ENCODE measurements at regions not wholly inside any gene's neighbourhood (a gene's known extent, or its start where the extent isn't known, plus 50 kb on each side); places are given as distances from the start of the nearest gene placed in this dataset.

GRCh38 chr6:2526766-2527165 is 224.0 kb downstream of the MYLK4 start:
- no peak for DNase-seq
- H3K27me3 ChIP-seq (ENCODE audit: insufficient read depth, low read length, poor library complexity, severe bottlenecking): no peaks in the 10 kb centered on the region
- no peak overlapping the region for H3K4me3 ChIP-seq (ENCODE audit: low read length)
- no peak overlapping the region for H3K27ac Mint-ChIP-seq
- no peak overlapping the region for H3K4me3 Mint-ChIP-seq
- H3K4me1 ChIP-seq (ENCODE audit: insufficient read depth, low read length): no peaks in the 10 kb centered on the region
- no peaks in the 10 kb centered on the region for H3K36me3 ChIP-seq (ENCODE audit: insufficient read depth, low read length)
- peaks cover 5% of the 10 kb centered on the region for H3K9me3 ChIP-seq (ENCODE audit: low read length)
- H3K27ac ChIP-seq (ENCODE audit: low read depth, low read length): no peak overlapping the region
- peaks cover 13 to 38% of the 10 kb centered on the region in 2 donors for H3K27me3 Mint-ChIP-seq
- H3K4me1 Mint-ChIP-seq: peaks cover 4 to 10% (median 6%) of the 10 kb centered on the region in 3 donors
- ChIA-PET POLR2A (no interaction called here), CTCF (no interaction called here)
- peaks cover 0 to 14% (median 2%) of the 10 kb centered on the region in 3 donors for H3K36me3 Mint-ChIP-seq
- H3K9me3 Mint-ChIP-seq: peaks cover 9 to 28% (median 24%) of the 10 kb centered on the region in 5 donors

- H3K4me3 ChIP-seq (ENCODE audit: low read length): no peak overlapping the region
- Mint-ChIP-seq H3K27ac (no peak overlapping the region), H3K36me3 (peaks cover 0 to 17% (median 0%) of the 10 kb centered on the region in 3 donors), H3K9me3 (peaks cover 9 to 38% (median 33%) of the 10 kb centered on the region in 5 donors), H3K4me3 (no peak overlapping the region), H3K4me1 (peaks cover 4 to 10% (median 6%) of the 10 kb centered on the region in 3 donors), H3K27me3 (peaks cover 15 to 38% of the 10 kb centered on the region in 2 donors)
- no peaks in the 10 kb centered on the region for H3K27me3 ChIP-seq (ENCODE audit: insufficient read depth, low read length, poor library complexity, severe bottlenecking)
- H3K4me1 ChIP-seq (ENCODE audit: insufficient read depth, low read length): no peaks in the 10 kb centered on the region
- no peaks in the 10 kb centered on the region for H3K36me3 ChIP-seq (ENCODE audit: insufficient read depth, low read length)
- DNase-seq: no peak
- POLR2A ChIA-PET: no interaction called here
- H3K27ac ChIP-seq (ENCODE audit: low read depth, low read length): no peak overlapping the region
- H3K9me3 ChIP-seq (ENCODE audit: low read length): peaks cover 5% of the 10 kb centered on the region
- CTCF ChIA-PET: no interaction called here
Measured at GRCh38 chr6:2524090-2524489, 226.6 kb downstream of the MYLK4 start.

- Mint-ChIP-seq H3K9me3 (peaks cover 12 to 48% (median 41%) of the 10 kb centered on the region in 5 donors), H3K36me3 (peaks cover 0 to 17% (median 0%) of the 10 kb centered on the region in 3 donors), H3K4me3 (no peak overlapping the region), H3K27me3 (peaks cover 18 to 41% of the 10 kb centered on the region in 2 donors), H3K27ac (no peak overlapping the region), H3K4me1 (peaks cover 4 to 10% (median 6%) of the 10 kb centered on the region in 3 donors)
- H3K36me3 ChIP-seq (ENCODE audit: insufficient read depth, low read length): no peaks in the 10 kb centered on the region
- DNase-seq: no peak
- POLR2A ChIA-PET: no interaction called here
- no peak overlapping the region for H3K4me3 ChIP-seq (ENCODE audit: low read length)
- peaks cover 5% of the 10 kb centered on the region for H3K9me3 ChIP-seq (ENCODE audit: low read length)
- no peaks in the 10 kb centered on the region for H3K4me1 ChIP-seq (ENCODE audit: insufficient read depth, low read length)
- CTCF ChIA-PET: no interaction called here
- H3K27ac ChIP-seq (ENCODE audit: low read depth, low read length): no peak overlapping the region
- H3K27me3 ChIP-seq (ENCODE audit: insufficient read depth, low read length, poor library complexity, severe bottlenecking): no peaks in the 10 kb centered on the region
Measured at GRCh38 chr6:2523061-2523460, 227.7 kb downstream of the MYLK4 start.

- no peaks in the 10 kb centered on the region for H3K27me3 ChIP-seq (ENCODE audit: insufficient read depth, low read length, poor library complexity, severe bottlenecking)
- no peak overlapping the region for H3K4me3 Mint-ChIP-seq
- CTCF ChIA-PET: no interaction called here
Measured at GRCh38 chr6:2522521-2522920, 228.2 kb downstream of the MYLK4 start.

GRCh38 chr6:2517855-2518473 is 232.8 kb downstream of the MYLK4 start:
- H3K36me3 Mint-ChIP-seq: peaks cover 0 to 6% (median 0%) of the 10 kb centered on the region in 3 donors
- peaks cover 24 to 37% of the 10 kb centered on the region in 2 donors for H3K27me3 Mint-ChIP-seq
- Histone ChIP-seq H3K27me3 (ENCODE audit: insufficient read depth, low read length, poor library complexity, severe bottlenecking) (no peaks in the 10 kb centered on the region), H3K4me1 (ENCODE audit: insufficient read depth, low read length) (no peaks in the 10 kb centered on the region), H3K4me3 (ENCODE audit: low read length) (no peak overlapping the region), H3K36me3 (ENCODE audit: insufficient read depth, low read length) (no peaks in the 10 kb centered on the region), H3K9me3 (ENCODE audit: low read length) (no peaks in the 10 kb centered on the region), H3K27ac (ENCODE audit: low read depth, low read length) (no peak overlapping the region)
- H3K4me1 Mint-ChIP-seq: peaks cover 4 to 10% (median 6%) of the 10 kb centered on the region in 3 donors
- no peak overlapping the region for H3K27ac Mint-ChIP-seq
- no peak overlapping the region for H3K4me3 Mint-ChIP-seq
- DNase-seq: no peak
- peaks cover 3 to 32% (median 22%) of the 10 kb centered on the region in 5 donors for H3K9me3 Mint-ChIP-seq
- POLR2A ChIA-PET: no interaction called here
- CTCF ChIA-PET: no interaction called here

More at GRCh38 chr6:2522521-2522920, 228.2 kb downstream of the MYLK4 start:
- POLR2A ChIA-PET: no interaction called here
- H3K4me3 ChIP-seq (ENCODE audit: low read length): no peak overlapping the region
- H3K36me3 Mint-ChIP-seq: peaks cover 0 to 17% (median 0%) of the 10 kb centered on the region in 3 donors
- peaks cover 18 to 35% of the 10 kb centered on the region in 2 donors for H3K27me3 Mint-ChIP-seq
- no peaks in the 10 kb centered on the region for H3K36me3 ChIP-seq (ENCODE audit: insufficient read depth, low read length)
- no peaks in the 10 kb centered on the region for H3K4me1 ChIP-seq (ENCODE audit: insufficient read depth, low read length)
- DNase-seq: no peak
- H3K27ac ChIP-seq (ENCODE audit: low read depth, low read length): no peak overlapping the region
- H3K9me3 Mint-ChIP-seq: peaks cover 12 to 48% (median 41%) of the 10 kb centered on the region in 5 donors
- H3K9me3 ChIP-seq (ENCODE audit: low read length): peaks cover 5% of the 10 kb centered on the region
- H3K4me1 Mint-ChIP-seq: peaks cover 4 to 10% (median 6%) of the 10 kb centered on the region in 3 donors
- no peak overlapping the region for H3K27ac Mint-ChIP-seq

GRCh38 chr6:2517401-2517800 is 233.3 kb downstream of the MYLK4 start:
- CTCF ChIA-PET: no interaction called here
- Histone ChIP-seq H3K9me3 (ENCODE audit: low read length) (no peaks in the 10 kb centered on the region), H3K27me3 (ENCODE audit: insufficient read depth, low read length, poor library complexity, severe bottlenecking) (no peaks in the 10 kb centered on the region), H3K36me3 (ENCODE audit: insufficient read depth, low read length) (no peaks in the 10 kb centered on the region), H3K4me1 (ENCODE audit: insufficient read depth, low read length) (no peaks in the 10 kb centered on the region), H3K27ac (ENCODE audit: low read depth, low read length) (no peak overlapping the region), H3K4me3 (ENCODE audit: low read length) (no peak overlapping the region)
- H3K36me3 Mint-ChIP-seq: peaks cover 0 to 3% (median 0%) of the 10 kb centered on the region in 3 donors
- peaks cover 0 to 4% (median 1%) of the 10 kb centered on the region in 3 donors for H3K4me1 Mint-ChIP-seq
- no peak overlapping the region for H3K27ac Mint-ChIP-seq
- no peak for DNase-seq
- peaks cover 3 to 26% (median 17%) of the 10 kb centered on the region in 5 donors for H3K9me3 Mint-ChIP-seq
- peaks cover 20 to 32% of the 10 kb centered on the region in 2 donors for H3K27me3 Mint-ChIP-seq
- POLR2A ChIA-PET: no interaction called here
- no peak overlapping the region for H3K4me3 Mint-ChIP-seq

GRCh38 chr6:2516059-2516458 is 234.7 kb downstream of the MYLK4 start:
- no peaks in the 10 kb centered on the region for H3K4me1 Mint-ChIP-seq
- POLR2A ChIA-PET: no interaction called here
- CTCF ChIA-PET: no interaction called here
- H3K27ac Mint-ChIP-seq: no peak overlapping the region
- Histone ChIP-seq H3K36me3 (ENCODE audit: insufficient read depth, low read length) (no peaks in the 10 kb centered on the region), H3K4me1 (ENCODE audit: insufficient read depth, low read length) (no peaks in the 10 kb centered on the region), H3K4me3 (ENCODE audit: low read length) (no peak overlapping the region), H3K27me3 (ENCODE audit: insufficient read depth, low read length, poor library complexity, severe bottlenecking) (no peaks in the 10 kb centered on the region), H3K27ac (ENCODE audit: low read depth, low read length) (no peak overlapping the region), H3K9me3 (ENCODE audit: low read length) (no peaks in the 10 kb centered on the region)
- no peak overlapping the region for H3K4me3 Mint-ChIP-seq
- H3K36me3 Mint-ChIP-seq: peaks cover 0 to 3% (median 0%) of the 10 kb centered on the region in 3 donors
- peaks cover 19 to 35% of the 10 kb centered on the region in 2 donors for H3K27me3 Mint-ChIP-seq
- no peak for DNase-seq
- H3K9me3 Mint-ChIP-seq: peaks cover 3 to 24% (median 14%) of the 10 kb centered on the region in 5 donors

GRCh38 chr6:2514965-2515543 is 235.7 kb downstream of the MYLK4 start:
- POLR2A ChIA-PET: no interaction called here
- CTCF ChIA-PET: no interaction called here
- Mint-ChIP-seq H3K4me3 (no peak overlapping the region), H3K27me3 (peaks cover 19 to 35% of the 10 kb centered on the region in 2 donors), H3K36me3 (no peaks in the 10 kb centered on the region), H3K9me3 (peaks cover 3 to 17% (median 9%) of the 10 kb centered on the region in 5 donors), H3K4me1 (no peaks in the 10 kb centered on the region), H3K27ac (no peak overlapping the region)
- Histone ChIP-seq H3K4me3 (ENCODE audit: low read length) (no peak overlapping the region), H3K4me1 (ENCODE audit: insufficient read depth, low read length) (no peaks in the 10 kb centered on the region), H3K27ac (ENCODE audit: low read depth, low read length) (no peak overlapping the region), H3K9me3 (ENCODE audit: low read length) (no peaks in the 10 kb centered on the region), H3K27me3 (ENCODE audit: insufficient read depth, low read length, poor library complexity, severe bottlenecking) (no peaks in the 10 kb centered on the region), H3K36me3 (ENCODE audit: insufficient read depth, low read length) (no peaks in the 10 kb centered on the region)
- DNase-seq: no peak

Data from CD8-positive, alpha-beta memory T cell (primary cell).